Neural progenitor cell (in vitro differentiated cells): ENCODE measurements at regions not wholly inside any gene's neighbourhood (a gene's known extent, or its start where the extent isn't known, plus 50 kb on each side); places are given as distances from the start of the nearest gene placed in this dataset.

Experiments
- DNase-seq: peaks from one replicate; pipeline ENCODE4 v3.0.0-alpha.2; 2016; ENCODE audit warnings: low spot score
- H2AFZ ChIP-seq: fragments of 200-600 bp; sonication (generic); replicated peaks from 2 replicates; pipeline ENCODE4 v1.6.1; 2016; ENCODE audit warnings: antibody characterized with exemption
- H3F3A ChIP-seq: fragments of 200-600 bp; sonication (generic); 2 replicates; pipeline ENCODE4 v1.6.1; 2016; ENCODE audit warnings: antibody characterized with exemption, low read depth
- H3K27ac ChIP-seq: fragments of 200-600 bp; sonication (generic); 2 replicates; pipeline ENCODE4 v1.5.1; 2016; ENCODE audit warnings: mild to moderate bottlenecking
- H3K27me3 ChIP-seq: fragments of 200-600 bp; sonication (generic); 2 replicates; pipeline ENCODE4 v1.6.1; 2016; ENCODE audit warnings: mild to moderate bottlenecking, moderate library complexity
- H3K36me3 ChIP-seq: fragments of 200-600 bp; sonication (generic); 2 replicates; pipeline ENCODE4 v1.5.1; 2016
- H3K4me1 ChIP-seq: fragments of 200-600 bp; sonication (generic); 2 replicates; pipeline ENCODE4 v1.6.1; 2016; ENCODE audit warnings: mixed run types
- H3K4me2 ChIP-seq: fragments of 200-600 bp; sonication (generic); 2 replicates; pipeline ENCODE4 v1.6.1; 2016
- H3K4me3 ChIP-seq: fragments of 200-600 bp; sonication (generic); 2 replicates; pipeline ENCODE4 v1.5.1; 2016
- H3K79me2 ChIP-seq: fragments of 200-600 bp; sonication (generic); 2 replicates; pipeline ENCODE4 v1.6.1; 2016; ENCODE audit warnings: low read depth
- H3K9ac ChIP-seq: fragments of 200-600 bp; sonication (generic); 2 replicates; pipeline ENCODE4 v1.6.1; 2016
- H3K9me3 ChIP-seq: fragments of 200-600 bp; sonication (generic); 2 replicates; pipeline ENCODE4 v1.5.1; 2016; ENCODE audit warnings: low read depth
- H4K20me1 ChIP-seq: fragments of 200-600 bp; sonication (generic); 2 replicates; pipeline ENCODE4 v1.6.1; 2016; ENCODE audit warnings: low read depth
- H3K27ac Mint-ChIP-seq: 3 replicates; pipeline ENCODE4 v1.8.0; 2021; ENCODE audit warnings: mixed read lengths
- H3K27me3 Mint-ChIP-seq: 2 replicates; pipeline ENCODE4 v1.8.0; 2022; ENCODE audit warnings: low read depth, mild to moderate bottlenecking, inconsistent platforms, moderate library complexity, mixed read lengths; ENCODE audit not compliant: insufficient read depth
- H3K36me3 Mint-ChIP-seq: 3 replicates; pipeline ENCODE4 v1.8.0; 2021; ENCODE audit warnings: mixed read lengths
- H3K4me1 Mint-ChIP-seq: 3 replicates; pipeline ENCODE4 v1.8.0; 2021; ENCODE audit warnings: mixed read lengths
- H3K4me3 Mint-ChIP-seq: 3 replicates; pipeline ENCODE4 v1.8.0; 2021; ENCODE audit warnings: mild to moderate bottlenecking, moderate library complexity, mixed read lengths
- H3K9me3 Mint-ChIP-seq: 3 replicates; pipeline ENCODE4 v1.8.0; 2020; ENCODE audit warnings: mixed read lengths
- EZH2 ChIP-seq: fragments of 200-600 bp; sonication (generic); IDR thresholded peaks from 2 replicates; pipeline ENCODE4 v1.6.1; 2017; ENCODE audit warnings: antibody characterized with exemption, mild to moderate bottlenecking, moderate library complexity
- EZH2phosphoT487 ChIP-seq: fragments of 200-600 bp; sonication (generic); IDR thresholded peaks from 2 replicates; pipeline ENCODE4 v1.6.1; 2017; ENCODE audit warnings: antibody characterized with exemption
- TF ChIP-seq, protein P1 (sequence below): fragments of 200-600 bp; sonication (generic); IDR thresholded peaks from 2 replicates; pipeline ENCODE4 v1.5.1; 2017; ENCODE audit warnings: antibody characterized with exemption, mild to moderate bottlenecking

DNA sequence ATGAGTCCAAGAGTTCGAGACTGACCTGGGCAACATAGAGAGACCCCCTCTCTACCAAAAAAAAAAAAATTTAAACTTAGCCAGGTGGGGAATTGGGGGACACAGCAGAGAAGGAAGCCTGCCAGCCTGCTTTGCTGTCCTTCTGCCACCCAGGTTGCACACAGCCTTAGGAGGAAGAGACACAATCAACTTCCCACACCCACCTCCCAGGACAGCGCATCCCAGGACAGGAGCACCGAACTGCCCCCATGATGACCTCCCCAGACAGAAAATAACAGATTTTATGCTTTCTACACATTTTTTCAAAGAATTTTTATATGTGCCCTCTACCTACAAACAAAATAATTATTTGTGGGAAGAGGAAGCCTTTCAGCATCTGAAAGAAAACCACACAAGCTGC, 126.0 kb upstream of the ZNF507 start:
- no peak for TF ChIP-seq EZH2phosphoT487
- no peak for TF ChIP-seq EZH2
- TF ChIP-seq, protein P1, sequence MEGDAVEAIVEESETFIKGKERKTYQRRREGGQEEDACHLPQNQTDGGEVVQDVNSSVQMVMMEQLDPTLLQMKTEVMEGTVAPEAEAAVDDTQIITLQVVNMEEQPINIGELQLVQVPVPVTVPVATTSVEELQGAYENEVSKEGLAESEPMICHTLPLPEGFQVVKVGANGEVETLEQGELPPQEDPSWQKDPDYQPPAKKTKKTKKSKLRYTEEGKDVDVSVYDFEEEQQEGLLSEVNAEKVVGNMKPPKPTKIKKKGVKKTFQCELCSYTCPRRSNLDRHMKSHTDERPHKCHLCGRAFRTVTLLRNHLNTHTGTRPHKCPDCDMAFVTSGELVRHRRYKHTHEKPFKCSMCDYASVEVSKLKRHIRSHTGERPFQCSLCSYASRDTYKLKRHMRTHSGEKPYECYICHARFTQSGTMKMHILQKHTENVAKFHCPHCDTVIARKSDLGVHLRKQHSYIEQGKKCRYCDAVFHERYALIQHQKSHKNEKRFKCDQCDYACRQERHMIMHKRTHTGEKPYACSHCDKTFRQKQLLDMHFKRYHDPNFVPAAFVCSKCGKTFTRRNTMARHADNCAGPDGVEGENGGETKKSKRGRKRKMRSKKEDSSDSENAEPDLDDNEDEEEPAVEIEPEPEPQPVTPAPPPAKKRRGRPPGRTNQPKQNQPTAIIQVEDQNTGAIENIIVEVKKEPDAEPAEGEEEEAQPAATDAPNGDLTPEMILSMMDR: no peak
- Histone ChIP-seq H3K4me2 (no peak overlapping the region), H3K36me3 (no peaks in the 10 kb centered on the region), H2AFZ (no peak overlapping the region), H3K27ac (no peak overlapping the region), H3K4me1 (peaks cover 5% of the 10 kb centered on the region), H3K27me3 (peaks cover 23% of the 10 kb centered on the region), H3F3A (no peaks in the 10 kb centered on the region), H3K4me3 (no peak overlapping the region), H3K79me2 (no peaks in the 10 kb centered on the region), H4K20me1 (no peaks in the 10 kb centered on the region), H3K9me3 (no peaks in the 10 kb centered on the region), H3K9ac (no peak overlapping the region)
- DNase-seq: no peak
- H3K4me3 Mint-ChIP-seq: no peak overlapping the region
- H3K4me1 Mint-ChIP-seq: peaks cover 2% of the 10 kb centered on the region
- no peak overlapping the region for H3K27ac Mint-ChIP-seq
- no peaks in the 10 kb centered on the region for H3K9me3 Mint-ChIP-seq
- peaks cover 13% of the 10 kb centered on the region for H3K27me3 Mint-ChIP-seq
- no peaks in the 10 kb centered on the region for H3K36me3 Mint-ChIP-seq

DNA sequence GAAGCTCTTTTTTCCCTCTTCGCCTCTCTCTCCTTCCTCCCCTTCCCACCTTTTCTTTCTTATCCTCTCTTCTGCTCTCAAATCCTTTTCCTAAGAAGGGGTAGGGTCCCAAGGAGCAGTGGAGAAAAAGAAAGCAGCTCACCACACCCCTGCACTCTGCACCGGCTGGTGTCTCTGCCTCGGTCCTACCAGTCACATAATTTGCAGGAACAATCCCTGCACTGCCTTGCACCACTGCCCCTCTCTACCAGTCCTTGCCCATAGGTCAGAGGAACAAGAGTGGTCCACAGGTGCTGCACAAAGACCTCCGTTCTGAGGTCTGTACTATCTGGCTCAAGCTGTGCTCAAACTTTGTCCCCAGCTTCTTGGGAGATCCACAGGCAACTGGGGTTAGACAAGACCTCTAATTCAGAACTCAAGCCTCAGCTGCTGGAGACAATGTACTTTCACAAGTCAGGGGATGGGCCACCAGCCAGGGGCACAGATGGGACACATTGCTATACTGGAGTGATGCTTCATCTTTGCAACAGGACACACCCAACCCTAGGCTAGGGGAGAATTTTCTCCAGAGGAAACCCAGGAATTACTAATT, 125.4 kb upstream of the ZNF507 start:
- Histone ChIP-seq H3F3A (no peaks in the 10 kb centered on the region), H3K9me3 (no peaks in the 10 kb centered on the region), H3K4me1 (peaks cover 5% of the 10 kb centered on the region), H3K36me3 (no peaks in the 10 kb centered on the region), H2AFZ (peak overlapping the region; percentile 26), H3K9ac (no peak overlapping the region), H3K27ac (no peak overlapping the region), H3K4me3 (no peak overlapping the region), H4K20me1 (no peaks in the 10 kb centered on the region), H3K4me2 (no peak overlapping the region), H3K27me3 (peaks cover 27% of the 10 kb centered on the region), H3K79me2 (no peaks in the 10 kb centered on the region)
- no peaks in the 10 kb centered on the region for H3K36me3 Mint-ChIP-seq
- H3K9me3 Mint-ChIP-seq: no peaks in the 10 kb centered on the region
- peaks cover 17% of the 10 kb centered on the region for H3K27me3 Mint-ChIP-seq
- no peak for DNase-seq
- TF ChIP-seq, protein P1: no peak
- TF ChIP-seq EZH2phosphoT487: no peak
- TF ChIP-seq EZH2: no peak
- no peak overlapping the region for H3K4me3 Mint-ChIP-seq
- H3K4me1 Mint-ChIP-seq: peaks cover 4% of the 10 kb centered on the region
- no peak overlapping the region for H3K27ac Mint-ChIP-seq

GRCh38 chr19:32220951-32221350, 124.5 kb upstream of the ZNF507 start:
- Histone ChIP-seq H2AFZ (no peak overlapping the region), H3K9ac (no peak overlapping the region), H3K27me3 (peaks cover 37% of the 10 kb centered on the region), H3K4me2 (no peak overlapping the region), H3K27ac (no peak overlapping the region), H4K20me1 (no peaks in the 10 kb centered on the region), H3F3A (no peaks in the 10 kb centered on the region), H3K4me3 (no peak overlapping the region), H3K9me3 (no peaks in the 10 kb centered on the region), H3K36me3 (no peaks in the 10 kb centered on the region), H3K79me2 (no peaks in the 10 kb centered on the region), H3K4me1 (peaks cover 5% of the 10 kb centered on the region)
- Mint-ChIP-seq H3K9me3 (no peaks in the 10 kb centered on the region), H3K36me3 (no peaks in the 10 kb centered on the region), H3K27me3 (peaks cover 17% of the 10 kb centered on the region), H3K27ac (no peak overlapping the region), H3K4me3 (no peak overlapping the region), H3K4me1 (peaks cover 4% of the 10 kb centered on the region)
- TF ChIP-seq EZH2phosphoT487: no peak
- DNase-seq: no peak

GRCh38 chr19:32222556-32222955, 122.9 kb upstream of the ZNF507 start:
- Mint-ChIP-seq H3K36me3 (no peaks in the 10 kb centered on the region), H3K9me3 (no peaks in the 10 kb centered on the region), H3K27ac (no peak overlapping the region), H3K4me3 (no peak overlapping the region), H3K27me3 (peaks cover 19% of the 10 kb centered on the region), H3K4me1 (peaks cover 4% of the 10 kb centered on the region)
- no peak for DNase-seq
- H3K4me2 ChIP-seq: no peak overlapping the region
- H4K20me1 ChIP-seq: no peaks in the 10 kb centered on the region
- H3K36me3 ChIP-seq: no peaks in the 10 kb centered on the region
- no peak overlapping the region for H3K27ac ChIP-seq
- peaks cover 40% of the 10 kb centered on the region for H3K27me3 ChIP-seq
- H3K4me3 ChIP-seq: no peak overlapping the region
- H3K79me2 ChIP-seq: no peaks in the 10 kb centered on the region
- H3K4me1 ChIP-seq: peaks cover 5% of the 10 kb centered on the region
- no peak overlapping the region for H2AFZ ChIP-seq
- TF ChIP-seq, protein P1: no peak
- no peak for TF ChIP-seq EZH2
- no peak for TF ChIP-seq EZH2phosphoT487
- no peaks in the 10 kb centered on the region for H3K9me3 ChIP-seq
- no peak overlapping the region for H3K9ac ChIP-seq
- H3F3A ChIP-seq: no peaks in the 10 kb centered on the region
